Endothelial cell (in vitro differentiated cells): ENCODE measurements at regions not wholly inside any gene's neighbourhood (a gene's known extent, or its start where the extent isn't known, plus 50 kb on each side); places are given as distances from the start of the nearest gene placed in this dataset.
"Not testable (repeated sequence)": the region's sequence is repeated elsewhere in the genome, so short reads cannot be mapped to it uniquely, and the experiment has no call there.

Experiments used
- DNase-seq: peaks from one replicate; pipeline ENCODE4 v3.0.0; 2021; ENCODE audit warnings: low spot score
- H3K27ac Mint-ChIP-seq: one replicate; pipeline ENCODE4 v1.8.0; 2021; ENCODE audit warnings: mixed read lengths, inconsistent platforms; ENCODE audit not compliant: unreplicated experiment
- H3K27me3 Mint-ChIP-seq: one replicate; pipeline ENCODE4 v1.8.0; 2021; ENCODE audit warnings: mild to moderate bottlenecking, moderate library complexity, mixed read lengths, inconsistent platforms; ENCODE audit not compliant: unreplicated experiment
- H3K36me3 Mint-ChIP-seq: one replicate; pipeline ENCODE4 v1.8.0; 2021; ENCODE audit warnings: mild to moderate bottlenecking, low read depth, mixed read lengths, inconsistent platforms; ENCODE audit not compliant: unreplicated experiment
- H3K4me1 Mint-ChIP-seq: one replicate; pipeline ENCODE4 v1.8.0; 2021; ENCODE audit warnings: mild to moderate bottlenecking, mixed read lengths, inconsistent platforms; ENCODE audit not compliant: unreplicated experiment
- H3K4me3 Mint-ChIP-seq: one replicate; pipeline ENCODE4 v1.8.0; 2021; ENCODE audit warnings: mild to moderate bottlenecking, mixed read lengths, inconsistent platforms; ENCODE audit not compliant: unreplicated experiment
- H3K9me3 Mint-ChIP-seq: one replicate; pipeline ENCODE4 v1.8.0; 2021; ENCODE audit warnings: mixed read lengths, inconsistent platforms; ENCODE audit not compliant: unreplicated experiment
- CTCF ChIP-seq: fragments of 200-600 bp; sonication (generic); IDR thresholded peaks from one replicate; pipeline ENCODE4 v1.5.0; 2021; ENCODE audit warnings: antibody characterized with exemption; ENCODE audit not compliant: unreplicated experiment

- Mint-ChIP-seq H3K27ac (no peak overlapping the region), H3K4me1 (no peaks in the 10 kb centered on the region), H3K9me3 (peaks cover 14% of the 10 kb centered on the region), H3K4me3 (no peak overlapping the region), H3K27me3 (peaks cover 2% of the 10 kb centered on the region), H3K36me3 (no peaks in the 10 kb centered on the region)
- no peak for DNase-seq
- TF ChIP-seq CTCF, result no peak
Measured at GRCh38 chr1:2956576-2956975, 64.7 kb upstream of the ACTRT2 start.

GRCh38 chr1:2957329-2957728 lies 63.9 kb upstream of the ACTRT2 start:
- TF ChIP-seq CTCF, result no peak
- Mint-ChIP-seq H3K36me3 (no peaks in the 10 kb centered on the region), H3K4me1 (no peaks in the 10 kb centered on the region), H3K27ac (no peak overlapping the region), H3K9me3 (peaks cover 14% of the 10 kb centered on the region), H3K4me3 (no peak overlapping the region), H3K27me3 (peaks cover 2% of the 10 kb centered on the region)
- no peak for DNase-seq

- not testable (repeated sequence) for H3K9me3 Mint-ChIP-seq
Measured at GRCh38 chr1:2959881-2960280, 61.4 kb upstream of the ACTRT2 start.

GRCh38 chr1:2961081-2961480 lies 60.2 kb upstream of the ACTRT2 start:
- TF ChIP-seq CTCF, result no peak
- Mint-ChIP-seq H3K4me1 (no peaks in the 10 kb centered on the region), H3K36me3 (no peaks in the 10 kb centered on the region), H3K27me3 (peaks cover 2% of the 10 kb centered on the region), H3K27ac (no peak overlapping the region), H3K4me3 (no peak overlapping the region), H3K9me3 (no peaks in the 10 kb centered on the region)
- DNase-seq, result no peak

More at GRCh38 chr1:2959881-2960280, 61.4 kb upstream of the ACTRT2 start:
- H3K4me3 Mint-ChIP-seq, DNase-seq, H3K36me3 Mint-ChIP-seq, H3K27ac Mint-ChIP-seq, H3K4me1 Mint-ChIP-seq, H3K27me3 Mint-ChIP-seq: not testable (repeated sequence)

- Mint-ChIP-seq H3K27me3 (peaks cover 2% of the 10 kb centered on the region), H3K9me3 (no peaks in the 10 kb centered on the region), H3K4me3 (no peak overlapping the region), H3K4me1 (no peaks in the 10 kb centered on the region), H3K27ac (no peak overlapping the region), H3K36me3 (no peaks in the 10 kb centered on the region)
- no peak for TF ChIP-seq CTCF
- no peak for DNase-seq
Measured at GRCh38 chr1:2961661-2962060, 59.6 kb upstream of the ACTRT2 start.

- H3K9me3 Mint-ChIP-seq, result no peaks in the 10 kb centered on the region
- peaks cover 2% of the 10 kb centered on the region for H3K27me3 Mint-ChIP-seq
Measured at GRCh38 chr1:2962061-2962460, 59.2 kb upstream of the ACTRT2 start.

More at GRCh38 chr1:2962061-2962460, 59.2 kb upstream of the ACTRT2 start:
- Mint-ChIP-seq H3K4me3 (no peak overlapping the region), H3K27ac (no peak overlapping the region), H3K36me3 (no peaks in the 10 kb centered on the region), H3K4me1 (no peaks in the 10 kb centered on the region)
- no peak for DNase-seq
- no peak for TF ChIP-seq CTCF
